SJCRH30 (cell line): ENCODE measurements at regions not wholly inside any gene's neighbourhood (a gene's known extent, or its start where the extent isn't known, plus 50 kb on each side); places are given as distances from the start of the nearest gene placed in this dataset.
A peak's percentile ranks its signal among the peaks of the same experiment; 100 is the strongest.

Experiments used
- DNase-seq, 2 experiments: peaks; one replicate each; pipeline ENCODE4 v3.0.0-alpha.2; 2015 to 2020
- H3K27ac ChIP-seq: fragments of 250-450 bp; sonication (Bioruptor Pico); 2 replicates; pipeline ENCODE4 v1.5.1; 2020; ENCODE audit warnings: mild to moderate bottlenecking, moderate library complexity
- H3K27me3 ChIP-seq: fragments of 250-450 bp; sonication (Bioruptor Pico); 2 replicates; pipeline ENCODE4 v1.5.1; 2020; ENCODE audit warnings: mild to moderate bottlenecking, moderate library complexity
- H3K36me3 ChIP-seq: fragments of 250-450 bp; sonication (Bioruptor Pico); 2 replicates; pipeline ENCODE4 v1.5.1; 2020; ENCODE audit warnings: mild to moderate bottlenecking, moderate library complexity
- H3K4me1 ChIP-seq: fragments of 250-450 bp; sonication (Bioruptor Pico); 2 replicates; pipeline ENCODE4 v1.5.1; 2020; ENCODE audit warnings: mild to moderate bottlenecking, moderate library complexity
- H3K4me3 ChIP-seq: fragments of 250-450 bp; sonication (Bioruptor Pico); 2 replicates; pipeline ENCODE4 v1.5.1; 2020; ENCODE audit warnings: mild to moderate bottlenecking, moderate library complexity
- H3K9me3 ChIP-seq: fragments of 250-450 bp; sonication (Bioruptor Pico); replicated peaks from 2 replicates; pipeline ENCODE4 v1.5.1; 2020; ENCODE audit warnings: mild to moderate bottlenecking, moderate library complexity

DNA sequence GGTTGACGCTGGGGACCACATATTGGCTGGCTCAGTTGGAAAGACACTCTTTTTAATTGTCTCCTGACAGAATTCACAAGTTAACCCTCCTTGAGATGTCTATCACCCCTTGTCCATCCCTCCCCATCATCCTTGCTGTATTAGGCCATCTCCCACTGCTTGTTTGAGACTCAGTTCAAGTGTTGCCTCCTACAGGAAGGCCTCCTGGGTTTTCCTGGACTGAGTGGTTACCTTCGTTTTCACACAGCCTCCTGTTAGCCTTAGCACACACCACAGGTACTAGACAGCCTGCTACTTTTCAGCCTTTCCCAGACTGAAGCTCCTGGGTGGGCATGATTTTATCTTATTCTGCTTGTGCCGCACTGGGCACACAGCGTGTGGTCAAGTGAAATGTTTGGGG is 145.3 kb upstream of the STX18 start:
- Histone ChIP-seq H3K4me3 (no peak overlapping the region), H3K27me3 (no peaks in the 10 kb centered on the region), H3K4me1 (peaks cover 11% of the 10 kb centered on the region), H3K9me3 (no peaks in the 10 kb centered on the region), H3K27ac (no peak overlapping the region), H3K36me3 (no peaks in the 10 kb centered on the region)
- DNase-seq = no peak

DNA sequence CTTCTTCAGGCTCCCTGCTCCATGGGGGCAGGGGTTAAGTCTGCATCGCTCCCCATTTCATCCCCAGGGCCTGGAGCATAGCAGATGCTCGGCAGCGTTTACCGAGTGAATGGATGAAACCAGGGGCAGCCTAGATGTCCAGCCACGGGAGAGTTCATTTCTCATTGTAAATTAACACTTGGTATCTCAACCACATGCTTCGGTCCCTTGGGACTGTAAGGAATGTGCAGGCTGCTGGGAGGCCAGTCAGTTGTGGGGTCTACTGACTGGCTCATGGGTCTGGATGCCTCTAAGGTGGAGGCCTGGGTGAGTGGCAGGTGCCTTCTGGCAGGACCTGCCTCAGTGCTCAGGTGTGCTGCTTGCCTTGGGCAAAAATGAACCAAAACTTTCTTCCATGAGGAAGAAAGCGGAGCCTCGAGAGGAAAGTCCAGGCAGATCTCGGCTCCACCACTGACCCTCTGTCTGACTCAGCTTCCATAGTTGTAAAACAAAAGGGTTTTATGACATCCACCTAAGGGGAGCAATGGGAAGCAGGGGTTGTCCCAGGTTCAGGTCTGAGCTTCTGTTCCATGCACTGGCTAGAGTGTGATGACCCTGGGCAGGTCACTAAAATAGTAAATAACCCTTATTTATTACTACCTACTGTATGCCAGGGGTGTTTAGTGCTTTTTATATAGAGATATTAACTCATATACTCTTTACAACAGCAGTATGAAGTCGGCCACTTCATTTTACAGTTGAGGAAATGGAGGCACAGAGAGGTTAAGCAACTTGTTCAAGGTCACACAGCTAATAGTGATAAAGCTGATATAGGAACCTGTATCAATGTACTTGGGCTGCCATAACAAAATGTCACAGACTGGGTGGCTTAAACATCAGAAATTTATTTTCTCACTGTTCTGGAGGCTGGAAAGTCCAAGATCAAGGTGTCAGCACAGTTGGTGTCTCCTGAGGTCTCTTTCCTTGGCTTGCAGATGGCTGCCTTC is 144.3 kb upstream of the STX18 start:
- H3K27me3 ChIP-seq = no peaks in the 10 kb centered on the region
- H3K27ac ChIP-seq = peak overlapping the region; percentile 11; the same call in 1 of the 2 replicates
- no peaks in the 10 kb centered on the region for H3K36me3 ChIP-seq
- peak overlapping the region; percentile 1; the same call in 1 of the 2 replicates for H3K4me3 ChIP-seq
- DNase-seq = peak; percentile 86 to 89
- H3K4me1 ChIP-seq = peaks cover 11% of the 10 kb centered on the region
- H3K9me3 ChIP-seq = no peaks in the 10 kb centered on the region

DNA sequence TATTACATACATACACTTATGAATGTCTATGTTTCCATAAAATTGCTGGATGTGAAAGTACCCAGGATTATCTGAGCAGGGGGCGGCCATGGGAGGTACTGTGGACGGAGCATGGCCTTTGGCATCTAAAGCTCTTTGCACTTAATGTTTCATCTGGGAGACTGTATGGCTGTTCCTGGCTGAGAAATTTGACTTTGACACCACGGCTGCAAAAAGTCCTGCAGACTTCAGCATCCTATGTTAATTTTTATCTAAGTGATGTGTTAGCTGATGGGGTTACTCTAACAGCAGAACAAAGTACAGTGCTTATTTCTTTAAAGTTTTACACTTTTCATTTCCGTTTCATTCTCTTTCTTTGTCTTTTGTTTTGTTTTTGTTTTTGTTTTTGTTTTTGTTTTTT is 139.8 kb upstream of the STX18 start:
- Histone ChIP-seq H3K9me3 (no peaks in the 10 kb centered on the region), H3K4me1 (peaks cover 11% of the 10 kb centered on the region), H3K27ac (no peak overlapping the region), H3K4me3 (no peak overlapping the region), H3K27me3 (no peaks in the 10 kb centered on the region), H3K36me3 (no peaks in the 10 kb centered on the region)
- DNase-seq = no peak

DNA sequence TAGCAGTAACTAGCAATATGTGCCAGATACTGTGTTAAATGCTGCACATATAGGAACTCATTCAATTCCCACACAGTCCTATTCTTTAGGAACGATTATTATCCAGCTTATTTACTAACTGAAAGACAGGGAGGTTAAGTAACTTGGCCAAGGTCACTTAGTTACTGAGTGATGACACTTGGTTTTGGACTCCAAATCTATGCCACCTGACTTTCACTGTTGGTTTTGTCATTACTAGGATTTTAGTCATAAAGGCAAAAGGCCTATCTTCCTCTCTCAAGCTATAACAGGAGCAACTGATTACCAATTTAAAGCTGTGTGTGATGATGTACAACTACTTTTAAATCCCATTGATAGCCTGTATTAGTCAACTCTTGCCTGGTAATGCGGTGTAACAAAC is 138.9 kb upstream of the STX18 start:
- H3K27ac ChIP-seq = no peak overlapping the region
- H3K9me3 ChIP-seq = no peaks in the 10 kb centered on the region
- peaks cover 6% of the 10 kb centered on the region for H3K4me1 ChIP-seq
- DNase-seq = no peak
- no peak overlapping the region for H3K4me3 ChIP-seq
- no peaks in the 10 kb centered on the region for H3K36me3 ChIP-seq
- H3K27me3 ChIP-seq = no peaks in the 10 kb centered on the region

DNA sequence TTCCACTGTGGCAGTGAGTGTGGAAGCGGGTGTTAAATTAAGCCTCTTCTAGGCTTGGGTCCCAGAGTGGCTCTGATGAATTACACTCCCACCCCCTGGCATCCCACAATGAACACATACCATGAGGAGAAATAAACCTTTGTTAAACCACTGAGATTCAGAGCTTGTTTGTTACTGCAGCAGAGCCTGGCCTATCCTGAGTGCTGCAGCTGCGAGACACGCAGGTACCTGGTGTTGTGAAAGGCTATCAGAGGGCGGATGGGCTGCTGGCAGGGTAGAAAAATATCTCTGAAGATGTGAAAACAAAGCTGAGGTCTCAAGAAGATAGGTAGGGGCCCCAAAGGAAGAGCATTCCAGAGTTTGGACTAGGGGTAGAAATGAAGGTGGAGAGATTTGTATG is 138.4 kb upstream of the STX18 start:
- H3K36me3 ChIP-seq = no peaks in the 10 kb centered on the region
- H3K9me3 ChIP-seq = no peaks in the 10 kb centered on the region
- no peak overlapping the region for H3K4me3 ChIP-seq
- no peaks in the 10 kb centered on the region for H3K27me3 ChIP-seq
- no peak overlapping the region for H3K27ac ChIP-seq
- no peak for DNase-seq
- peaks cover 3% of the 10 kb centered on the region for H3K4me1 ChIP-seq

DNA sequence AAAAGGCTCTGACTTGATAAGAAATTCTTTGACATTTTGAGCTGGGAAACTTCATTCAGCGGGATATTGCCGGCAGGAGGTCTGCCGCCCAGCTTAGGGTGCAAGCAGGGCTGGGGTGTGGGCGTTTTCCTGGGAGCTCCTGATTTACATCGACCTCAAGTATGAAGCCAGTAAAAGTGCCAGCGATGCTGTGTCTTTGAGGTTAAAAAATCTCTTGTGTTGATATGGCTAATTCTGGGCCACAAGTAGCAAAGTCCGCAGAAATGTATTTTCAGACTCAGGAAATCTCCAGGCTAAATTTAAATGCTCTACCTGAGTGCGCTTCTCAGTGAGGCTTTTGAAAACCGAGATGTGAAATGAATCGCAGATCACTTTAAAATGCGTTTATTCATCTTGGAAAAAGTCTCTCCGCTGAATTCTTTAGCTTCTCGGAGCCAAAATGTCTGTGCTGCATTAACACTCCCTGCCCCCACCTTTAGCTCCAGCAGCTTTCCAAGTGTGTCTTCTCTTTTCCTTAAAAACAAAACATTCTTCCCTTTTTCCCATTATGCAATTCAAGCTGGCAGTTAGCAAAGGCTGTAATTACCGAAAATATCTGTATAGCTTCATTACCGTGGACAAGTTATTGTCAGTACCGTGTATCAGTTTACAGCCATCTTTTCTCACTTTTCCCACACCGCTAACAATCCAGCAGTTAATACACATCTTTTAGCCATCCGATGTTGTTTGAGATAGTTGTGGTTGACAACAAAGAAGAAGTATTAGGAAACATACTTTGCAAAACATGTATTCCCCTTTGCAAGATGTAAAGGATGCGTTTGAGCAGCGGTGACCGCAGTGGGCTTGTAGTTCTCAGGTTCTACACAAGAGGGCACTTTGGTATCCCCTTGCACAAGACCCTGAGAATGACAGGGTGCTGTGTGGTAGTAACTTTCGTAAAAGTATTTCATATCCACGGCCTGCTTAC is 136.0 kb upstream of the STX18 start:
- Histone ChIP-seq H3K36me3 (no peaks in the 10 kb centered on the region), H3K27me3 (no peaks in the 10 kb centered on the region), H3K4me1 (no peaks in the 10 kb centered on the region), H3K9me3 (no peaks in the 10 kb centered on the region), H3K4me3 (no peak overlapping the region), H3K27ac (no peak overlapping the region)
- DNase-seq = peak in 1 of 2 experiments; percentile 56

DNA sequence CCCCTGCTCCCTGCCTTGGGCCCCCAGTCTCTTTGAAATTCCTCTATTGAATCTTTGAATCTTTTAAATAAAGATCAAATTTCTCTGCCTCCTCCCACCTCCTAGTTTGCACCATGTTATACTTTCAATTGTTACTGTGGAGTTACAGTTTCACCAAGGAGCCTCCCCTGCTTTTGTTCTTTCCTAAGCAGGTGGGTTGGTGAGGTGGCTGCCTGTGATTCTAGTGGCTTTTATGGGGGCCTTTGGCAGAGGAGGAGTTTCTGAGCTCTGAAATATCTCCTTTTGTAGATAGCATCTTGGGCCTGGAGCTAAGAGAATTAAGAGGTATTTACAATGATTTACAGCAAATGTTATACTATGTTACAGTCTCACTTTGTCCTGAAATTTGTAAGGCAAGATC is 133.8 kb upstream of the STX18 start:
- H3K36me3 ChIP-seq = no peaks in the 10 kb centered on the region
- peaks cover 3% of the 10 kb centered on the region; the same call in 1 of the 2 replicates for H3K4me1 ChIP-seq
- H3K4me3 ChIP-seq = no peak overlapping the region
- H3K27me3 ChIP-seq = no peaks in the 10 kb centered on the region
- no peak overlapping the region for H3K27ac ChIP-seq
- no peak for DNase-seq
- H3K9me3 ChIP-seq = no peaks in the 10 kb centered on the region

DNA sequence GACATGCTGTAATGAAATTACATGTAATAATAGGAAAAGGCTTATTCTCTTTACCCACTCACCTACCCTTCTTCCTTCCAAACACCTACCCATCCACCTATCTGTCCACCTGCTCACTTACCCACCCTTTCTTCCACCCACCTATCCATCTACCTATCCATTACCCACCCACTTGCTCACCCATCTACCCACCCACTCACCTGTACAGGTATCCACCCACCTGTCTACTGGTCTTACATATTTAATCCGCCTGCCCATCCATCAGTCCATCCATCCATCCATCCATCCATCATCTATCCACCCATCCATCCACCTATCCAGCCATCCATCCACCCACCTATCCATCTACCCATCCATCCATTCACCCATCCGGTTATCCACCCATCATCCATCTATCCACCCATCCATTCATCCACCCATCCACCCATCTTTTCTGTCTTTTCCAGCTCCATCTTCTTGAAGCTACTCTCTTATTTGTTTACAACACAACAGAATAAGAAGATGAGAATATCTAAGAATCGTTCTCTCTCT is 133.3 kb upstream of the STX18 start:
- no peak overlapping the region for H3K27ac ChIP-seq
- no peaks in the 10 kb centered on the region for H3K9me3 ChIP-seq
- H3K27me3 ChIP-seq = no peaks in the 10 kb centered on the region
- DNase-seq = no peak
- H3K36me3 ChIP-seq = no peaks in the 10 kb centered on the region
- no peak overlapping the region for H3K4me3 ChIP-seq
- H3K4me1 ChIP-seq = peaks cover 3% of the 10 kb centered on the region; the same call in 1 of the 2 replicates

DNA sequence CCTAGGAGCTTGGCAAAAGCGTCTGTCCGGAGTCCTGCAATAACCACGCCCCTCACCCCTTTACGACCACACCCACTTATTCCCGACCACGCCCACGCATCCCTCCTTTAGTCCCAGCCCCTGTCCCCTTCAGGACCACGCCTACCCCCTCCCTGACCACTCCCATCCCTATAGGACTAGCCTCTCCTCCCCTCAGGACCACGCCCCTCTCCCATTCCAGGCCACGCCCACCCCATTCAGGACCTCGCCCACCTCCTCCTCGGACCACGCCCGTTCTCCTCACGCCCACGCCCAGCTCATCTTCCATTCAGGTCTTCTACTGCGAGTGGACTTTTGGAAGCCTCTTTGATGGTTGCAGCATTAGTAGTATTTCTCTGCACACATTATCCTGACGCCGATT is 131.2 kb upstream of the STX18 start:
- peak; percentile 59 to 75 for DNase-seq
- no peak overlapping the region for H3K27ac ChIP-seq
- H3K27me3 ChIP-seq = no peaks in the 10 kb centered on the region

DNA sequence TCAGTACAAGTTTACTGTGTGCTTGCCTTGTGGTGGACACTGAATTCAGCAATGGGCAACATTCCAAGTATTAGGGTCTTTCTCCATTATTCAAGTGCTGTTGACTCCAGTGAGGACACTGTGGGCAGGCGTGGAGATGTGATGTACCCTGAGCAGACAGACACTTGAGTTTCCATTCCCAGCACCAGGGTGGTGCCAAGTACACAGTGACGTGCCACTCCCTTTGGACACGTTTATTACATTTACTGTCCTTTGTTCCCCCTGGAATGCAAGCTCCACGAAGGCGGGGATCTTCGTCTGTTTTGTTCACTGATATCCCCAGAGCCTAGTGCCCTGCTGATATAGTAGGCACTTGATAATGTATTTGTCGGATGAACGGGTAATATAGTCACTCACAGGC is 130.6 kb upstream of the STX18 start:
- no peak overlapping the region for H3K4me3 ChIP-seq
- DNase-seq = no peak
- no peak overlapping the region for H3K27ac ChIP-seq

More for the DNA sequence above, 131.2 kb upstream of the STX18 start:
- Histone ChIP-seq H3K4me3 (no peak overlapping the region), H3K9me3 (no peaks in the 10 kb centered on the region), H3K36me3 (no peaks in the 10 kb centered on the region), H3K4me1 (peaks cover 3% of the 10 kb centered on the region; the same call in 1 of the 2 replicates)

DNA sequence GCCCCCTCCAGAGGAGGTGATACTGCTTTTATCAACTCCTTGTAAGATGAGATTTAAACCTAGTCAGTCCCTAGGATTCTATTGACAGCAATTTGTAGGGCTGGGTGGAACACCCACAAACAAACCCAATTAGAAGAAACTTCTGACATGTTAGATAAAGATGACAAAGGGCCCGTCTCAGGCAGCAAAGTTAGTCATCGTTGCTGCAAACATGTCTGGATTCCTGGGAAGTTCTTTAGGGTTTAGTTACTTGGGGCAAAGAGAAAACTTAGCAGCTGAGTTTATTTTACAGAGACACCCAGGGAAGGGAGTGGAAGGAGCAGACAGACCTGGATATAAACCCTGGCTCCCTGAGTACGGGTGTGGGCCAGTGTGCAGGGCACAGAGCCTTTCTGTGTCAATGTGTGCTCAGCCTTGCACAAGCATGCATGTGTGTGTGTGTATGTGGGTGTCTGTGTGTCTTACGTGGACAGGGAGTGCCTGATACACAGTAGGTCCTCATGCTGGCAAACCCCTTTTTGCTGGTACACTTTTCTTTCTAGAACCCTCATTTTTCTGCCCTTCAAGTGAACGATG is 130.0 kb upstream of the STX18 start:
- Histone ChIP-seq H3K27me3 (no peaks in the 10 kb centered on the region), H3K9me3 (no peaks in the 10 kb centered on the region), H3K4me3 (no peak overlapping the region), H3K27ac (no peak overlapping the region), H3K4me1 (peaks cover 3% of the 10 kb centered on the region; the same call in 1 of the 2 replicates), H3K36me3 (no peaks in the 10 kb centered on the region)
- DNase-seq = no peak

More for the DNA sequence above, 130.6 kb upstream of the STX18 start:
- Histone ChIP-seq H3K27me3 (no peaks in the 10 kb centered on the region), H3K36me3 (no peaks in the 10 kb centered on the region), H3K9me3 (no peaks in the 10 kb centered on the region), H3K4me1 (peaks cover 3% of the 10 kb centered on the region; the same call in 1 of the 2 replicates)

DNA sequence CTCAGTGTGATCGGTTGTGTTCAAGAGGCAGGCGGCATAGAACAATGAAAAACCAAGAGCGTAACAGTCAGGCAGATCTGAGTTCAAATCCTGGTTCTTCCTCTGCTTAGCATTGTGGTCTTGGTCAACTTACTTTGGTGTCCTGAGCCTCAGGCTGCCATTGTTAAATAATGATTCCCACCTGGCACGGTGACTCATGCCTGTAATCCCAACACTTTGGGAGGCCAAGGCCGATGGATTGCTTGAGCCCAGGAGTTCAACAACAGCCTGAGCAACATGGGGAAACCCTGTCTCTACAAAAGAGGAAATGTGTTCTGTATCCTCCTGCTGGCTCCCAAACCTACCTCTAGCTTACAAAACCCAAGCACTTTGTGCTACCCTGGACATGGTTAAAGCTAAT is 129.0 kb upstream of the STX18 start:
- Histone ChIP-seq H3K4me3 (no peak overlapping the region), H3K4me1 (peaks cover 3% of the 10 kb centered on the region; the same call in 1 of the 2 replicates)
- DNase-seq = peak in 1 of 2 experiments; percentile 20

DNA sequence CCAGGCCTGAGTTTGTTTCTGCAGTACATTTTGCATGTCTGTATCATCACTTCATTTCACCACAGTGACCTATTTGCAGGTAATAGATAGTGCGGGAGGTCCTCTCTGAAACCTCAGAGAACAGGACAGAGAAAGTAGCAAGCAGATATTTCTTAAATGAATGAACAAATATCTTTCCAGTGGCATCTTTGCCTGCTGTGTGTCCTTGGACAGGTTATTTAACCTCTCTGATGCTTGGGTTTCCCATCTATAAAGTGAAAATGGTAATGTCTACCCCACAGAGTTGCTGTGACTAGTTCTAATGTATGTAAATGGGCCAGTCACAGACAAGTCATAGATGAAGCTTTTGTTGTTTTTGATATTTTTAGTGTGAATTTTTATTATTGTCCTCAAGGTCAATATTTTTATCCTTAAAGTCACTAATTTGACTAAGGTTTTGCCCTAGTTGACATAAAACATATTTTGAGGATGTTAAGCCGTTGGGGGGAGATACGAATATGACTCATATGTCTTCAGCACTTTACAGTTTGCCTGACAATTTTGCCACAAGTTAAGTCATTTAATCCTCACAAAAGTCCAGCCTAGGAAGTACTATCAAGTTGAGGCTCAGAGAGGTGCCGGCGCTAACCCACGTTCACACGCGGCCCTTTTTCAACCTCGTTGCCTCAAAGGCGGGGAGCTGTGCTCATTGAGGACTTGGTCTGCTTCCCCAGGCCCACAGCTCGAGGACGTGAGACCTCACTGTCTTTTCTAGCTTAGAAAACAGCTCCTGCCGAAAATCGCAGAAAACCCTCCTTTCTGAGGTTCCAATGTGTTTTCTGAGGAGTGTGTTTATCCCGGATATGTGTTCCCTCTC is 126.7 kb upstream of the STX18 start:
- DNase-seq = no peak
- H3K36me3 ChIP-seq = no peaks in the 10 kb centered on the region
- H3K27ac ChIP-seq = no peak overlapping the region
- no peaks in the 10 kb centered on the region for H3K9me3 ChIP-seq
- H3K4me1 ChIP-seq = peaks cover 3% of the 10 kb centered on the region; the same call in 1 of the 2 replicates
- no peaks in the 10 kb centered on the region for H3K27me3 ChIP-seq
- H3K4me3 ChIP-seq = no peak overlapping the region

More for the DNA sequence above, 129.0 kb upstream of the STX18 start:
- no peaks in the 10 kb centered on the region for H3K36me3 ChIP-seq
- H3K27ac ChIP-seq = no peak overlapping the region
- H3K9me3 ChIP-seq = no peaks in the 10 kb centered on the region
- H3K27me3 ChIP-seq = no peaks in the 10 kb centered on the region
